H1 (cell line): ENCODE measurements at regions not wholly inside any gene's neighbourhood (a gene's known extent, or its start where the extent isn't known, plus 50 kb on each side); places are given as distances from the start of the nearest gene placed in this dataset.

ENCODE experiments used
- CEBPB ChIP-seq: IDR thresholded peaks from 2 replicates; pipeline ENCODE4 v1.6.1; 2012; ENCODE audit warnings: low read depth, low read length
- NANOG ChIP-seq: IDR thresholded peaks from 2 replicates; pipeline ENCODE4 v1.6.1; 2011; ENCODE audit warnings: low read length, low read depth, mild to moderate bottlenecking, inconsistent platforms; ENCODE audit not compliant: insufficient read depth, poor library complexity, severe bottlenecking
- TCF12 ChIP-seq: IDR thresholded peaks from 2 replicates; pipeline ENCODE4 v1.6.1; 2011; ENCODE audit warnings: low read depth, mild to moderate bottlenecking, low read length

GRCh38 chr2:129499747-129500146, 479.7 kb upstream of the RAB6C start (continued):
- no peak for TF ChIP-seq CEBPB
- no peak for TF ChIP-seq NANOG
- TF ChIP-seq TCF12: no peak
